Lower lobe of right lung (tissue), 2 donors: ENCODE measurements at regions not wholly inside any gene's neighbourhood (a gene's known extent, or its start where the extent isn't known, plus 50 kb on each side); places are given as distances from the start of the nearest gene placed in this dataset.

Experiments
- ATAC-seq, 2 donors: fragments of 200-7000 bp; cut with Tn5 transposase; one replicate each; pipeline ENCODE4 v1.9.1; 2020 to 2022; ENCODE audit warnings: mild to moderate bottlenecking in 2 of 2, moderate library complexity in 2 of 2
- DNase-seq: peaks from one replicate; pipeline ENCODE4 v3.0.0-alpha.2; 2020
- H3K27ac ChIP-seq: fragments of 200-600 bp; one replicate; pipeline ENCODE4 v1.8.0; 2022
- H3K27me3 ChIP-seq: fragments of 200-600 bp; one replicate; pipeline ENCODE4 v1.8.0; 2022; ENCODE audit warnings: low read depth
- H3K36me3 ChIP-seq: fragments of 200-600 bp; one replicate; pipeline ENCODE4 v1.8.0; 2022; ENCODE audit warnings: mild to moderate bottlenecking
- H3K4me1 ChIP-seq: fragments of 200-600 bp; one replicate; pipeline ENCODE4 v1.8.0; 2022
- H3K4me3 ChIP-seq: fragments of 200-600 bp; one replicate; pipeline ENCODE4 v1.8.0; 2022; ENCODE audit warnings: mild to moderate bottlenecking
- H3K9me3 ChIP-seq: fragments of 200-600 bp; one replicate; pipeline ENCODE4 v1.8.0; 2022
- CTCF ChIP-seq: fragments of 200-600 bp; IDR thresholded peaks from one replicate; pipeline ENCODE4 v1.8.0; 2022; ENCODE audit warnings: antibody characterized with exemption, mild to moderate bottlenecking
- intact Hi-C: fragments of 100-400 bp; cut with DNase I; formaldehyde crosslinking; loops from one replicate; pipeline ENCODE4 v1.11.0; 2022
- donor health status: DM: no; HTN: yes; CAD: no; lungs with severe emphysema.

DNA sequence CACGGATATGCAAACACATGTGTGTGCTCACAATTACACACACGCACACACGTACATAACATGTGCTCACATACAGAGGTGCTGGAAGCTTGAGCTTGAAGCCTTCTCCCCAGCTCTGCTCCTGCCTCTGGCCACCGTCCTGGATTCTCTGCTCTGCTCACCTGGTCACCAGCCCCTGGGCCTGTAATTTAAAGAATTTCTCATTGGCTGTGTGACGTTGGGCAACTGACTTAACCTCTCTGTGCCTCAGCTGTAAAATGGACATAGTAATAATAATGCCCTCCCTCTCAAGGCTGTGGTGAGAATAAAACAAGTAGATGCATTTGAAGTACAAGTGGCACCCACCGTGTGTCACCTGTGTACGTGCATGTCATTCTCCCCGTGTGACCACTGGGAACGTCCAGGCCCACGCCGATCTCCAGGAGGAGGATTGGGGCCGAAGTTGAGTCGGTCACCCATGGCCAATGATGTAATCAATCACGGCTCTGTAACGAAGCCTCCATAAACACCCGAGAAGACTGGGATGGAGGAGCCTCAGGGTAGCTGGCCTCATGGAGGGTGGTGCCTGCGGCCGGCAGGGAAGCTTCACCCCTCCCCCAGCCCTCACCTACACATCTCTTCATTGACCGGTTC is 160.9 kb upstream of the AFDN start:
- H3K9me3 ChIP-seq, result no peaks in the 10 kb centered on the region
- no peaks in the 10 kb centered on the region for H3K27me3 ChIP-seq
- ATAC-seq, result no peak
- DNase-seq, result no peak
- no peaks in the 10 kb centered on the region for H3K4me1 ChIP-seq
- H3K4me3 ChIP-seq, result no peak overlapping the region
- intact Hi-C loops, result no loop called here
- H3K36me3 ChIP-seq, result no peaks in the 10 kb centered on the region
- no peak overlapping the region for H3K27ac ChIP-seq
- TF ChIP-seq CTCF, result no peak

DNA sequence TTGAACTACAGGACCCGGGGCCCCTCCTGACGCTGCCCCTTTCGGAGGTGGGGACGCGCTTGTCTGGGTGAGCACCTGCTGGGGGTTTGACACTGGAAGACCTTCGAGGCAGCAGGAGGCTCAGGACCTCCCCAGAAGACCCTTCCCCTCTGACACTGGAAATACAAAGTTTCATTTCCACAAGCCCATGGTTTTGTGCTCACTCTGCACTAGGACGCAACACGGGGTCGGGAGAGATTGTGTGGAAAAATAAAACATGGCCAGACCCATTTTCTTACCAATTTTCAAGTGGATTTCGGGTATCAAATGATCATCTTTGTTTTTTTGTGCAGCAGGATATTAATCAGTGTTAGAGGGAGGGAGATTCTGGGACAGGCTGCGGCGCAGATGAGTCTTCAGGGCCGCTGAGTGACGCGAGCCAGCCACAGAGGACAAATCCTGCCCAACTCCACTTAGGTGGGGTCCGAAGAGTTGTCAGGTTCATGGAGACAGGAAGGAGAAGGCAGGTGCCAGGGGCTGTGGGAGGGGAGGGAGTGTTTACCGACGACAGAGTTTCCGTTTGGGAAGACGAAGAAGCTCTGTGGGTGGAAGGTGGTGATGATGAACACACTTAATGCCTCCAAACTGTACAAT is 160.0 kb upstream of the AFDN start:
- Histone ChIP-seq H3K9me3 (no peaks in the 10 kb centered on the region), H3K4me3 (no peak overlapping the region), H3K4me1 (no peaks in the 10 kb centered on the region), H3K36me3 (no peaks in the 10 kb centered on the region), H3K27ac (no peak overlapping the region), H3K27me3 (no peaks in the 10 kb centered on the region)
- no peak for ATAC-seq
- intact Hi-C loops, result no loop called here
- DNase-seq, result no peak
- no peak for TF ChIP-seq CTCF

DNA sequence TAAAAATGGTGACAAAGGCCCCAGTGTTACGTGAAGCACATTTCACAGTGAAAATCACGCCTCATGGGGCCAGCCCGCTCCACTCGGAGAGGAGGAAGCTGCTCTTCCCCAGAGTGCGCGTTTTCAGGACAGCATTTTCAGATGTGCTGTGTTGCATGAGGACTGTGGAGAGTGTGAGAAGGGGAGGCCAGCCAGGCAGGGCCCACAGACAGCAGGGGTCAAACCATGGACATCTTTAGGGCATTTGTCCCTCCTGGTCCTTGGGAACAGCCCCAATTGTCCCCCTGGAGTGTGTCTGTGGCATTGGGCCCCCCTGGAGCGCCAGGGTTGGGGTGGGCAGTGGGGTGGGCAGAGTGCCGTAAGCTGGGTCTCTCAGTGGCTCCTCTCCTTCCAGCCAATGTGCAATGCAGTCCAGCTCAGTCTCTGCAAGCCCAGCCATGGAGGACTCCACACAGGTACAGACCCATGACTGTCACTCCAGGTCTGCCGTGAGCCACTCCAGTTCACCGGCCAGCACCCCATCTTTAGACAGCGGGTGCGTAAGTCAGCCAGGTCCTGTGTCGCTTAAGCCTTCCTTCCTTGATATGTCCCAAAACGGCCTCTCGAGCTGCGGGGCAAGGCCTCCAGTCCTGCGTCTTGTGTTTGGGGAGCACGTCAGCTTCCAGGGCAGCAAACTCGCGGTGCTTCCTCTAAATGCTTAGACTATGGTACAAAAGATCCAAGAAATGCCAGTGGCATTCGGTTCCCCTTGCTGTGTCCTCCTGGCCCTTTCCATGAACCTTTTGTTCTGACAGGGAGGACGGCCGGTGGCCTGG is 159.3 kb upstream of the AFDN start:
- Histone ChIP-seq H3K9me3 (no peaks in the 10 kb centered on the region), H3K4me3 (no peak overlapping the region), H3K27me3 (no peaks in the 10 kb centered on the region), H3K36me3 (no peaks in the 10 kb centered on the region), H3K27ac (no peak overlapping the region), H3K4me1 (no peaks in the 10 kb centered on the region)
- ATAC-seq (peak in 1 of 2 donors; percentile 6), DNase-seq (no peak)
- intact Hi-C loops, result no loop called here
- TF ChIP-seq CTCF, result no peak

DNA sequence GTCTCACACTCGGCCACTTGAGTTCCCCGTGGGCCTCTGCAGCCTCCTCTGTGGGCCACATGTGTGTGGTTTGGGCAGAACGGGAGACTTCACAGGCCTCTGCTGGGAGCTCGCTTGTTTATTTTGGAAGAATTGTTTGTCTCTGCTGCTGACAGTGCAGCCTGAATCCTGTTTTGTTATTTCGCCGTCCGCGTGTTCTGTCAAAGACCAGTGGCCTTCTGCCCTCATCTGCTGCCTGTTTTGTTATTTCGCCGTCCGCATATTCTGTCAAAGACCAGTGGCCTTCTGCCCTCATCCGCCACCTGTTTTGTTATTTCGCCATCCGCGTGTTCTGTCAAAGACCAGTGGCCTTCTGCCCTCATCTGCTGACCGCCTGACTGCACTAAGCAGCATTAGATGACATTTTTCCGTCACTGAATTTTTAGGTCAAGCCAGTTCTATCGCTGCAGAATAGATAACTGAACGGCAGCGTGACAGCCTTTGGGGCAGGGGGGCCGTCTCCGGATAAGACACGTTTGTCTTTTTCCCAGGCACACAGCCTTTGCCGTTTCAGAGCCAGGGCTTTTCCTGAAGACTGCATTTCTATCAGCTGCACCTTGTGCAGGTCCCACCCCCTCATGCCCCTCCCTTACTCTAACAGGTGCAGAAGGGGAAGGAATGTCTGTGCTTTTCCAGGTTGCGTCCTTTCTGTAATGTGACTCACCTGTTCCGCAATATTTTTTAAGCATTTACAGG is 158.5 kb upstream of the AFDN start:
- no peak overlapping the region for H3K4me3 ChIP-seq
- DNase-seq, result no peak
- no peaks in the 10 kb centered on the region for H3K4me1 ChIP-seq
- intact Hi-C loops, result no loop called here
- no peak for ATAC-seq
- H3K36me3 ChIP-seq, result no peaks in the 10 kb centered on the region
- no peak for TF ChIP-seq CTCF
- no peaks in the 10 kb centered on the region for H3K27me3 ChIP-seq
- H3K9me3 ChIP-seq, result no peaks in the 10 kb centered on the region
- no peak overlapping the region for H3K27ac ChIP-seq

DNA sequence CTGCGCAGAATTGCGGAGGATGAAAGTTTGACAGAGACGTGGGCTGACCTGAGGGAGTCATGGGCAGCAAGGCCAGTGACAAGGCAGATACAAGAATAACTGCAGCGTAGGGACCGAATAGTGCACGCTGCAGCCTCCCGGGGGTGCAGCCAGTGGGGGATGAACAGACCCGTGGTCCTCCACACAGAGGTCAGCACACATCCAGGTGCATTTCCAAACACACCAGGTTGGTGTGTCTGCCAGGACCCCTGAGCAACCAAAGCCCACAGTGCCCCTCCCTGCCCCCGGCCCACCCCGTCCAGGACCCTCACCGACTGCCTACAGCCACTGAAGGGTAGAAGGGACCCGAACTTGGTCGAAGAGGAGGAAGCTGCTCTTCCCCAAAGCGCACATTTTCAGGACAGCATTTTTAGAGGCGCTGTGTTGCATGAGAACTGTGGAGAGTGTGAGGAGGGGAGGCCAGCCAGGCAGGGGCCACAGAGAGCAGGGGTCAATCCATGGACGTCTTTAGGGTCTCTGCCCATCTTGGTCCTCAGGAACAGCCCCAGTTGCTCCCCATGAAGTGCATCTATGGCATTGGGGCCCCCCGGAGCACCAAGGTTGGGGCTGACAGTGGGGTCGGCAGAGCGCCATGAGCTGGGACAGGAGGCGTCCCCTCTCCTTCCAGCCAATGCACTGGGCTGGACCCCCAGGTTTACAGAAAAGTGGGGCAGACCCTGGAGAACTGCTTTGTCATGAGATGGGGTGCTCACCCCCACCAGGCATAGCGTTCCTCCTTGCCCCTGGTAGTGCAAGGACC is 157.8 kb upstream of the AFDN start:
- intact Hi-C loops, result no loop called here
- no peak for TF ChIP-seq CTCF
- no peak for ATAC-seq
- H3K4me1 ChIP-seq, result no peaks in the 10 kb centered on the region
- no peak for DNase-seq
- H3K36me3 ChIP-seq, result no peaks in the 10 kb centered on the region
- no peaks in the 10 kb centered on the region for H3K9me3 ChIP-seq
- H3K27me3 ChIP-seq, result no peaks in the 10 kb centered on the region
- H3K27ac ChIP-seq, result no peak overlapping the region
- H3K4me3 ChIP-seq, result no peak overlapping the region
